CD14-positive monocyte (primary cell): ENCODE measurements at regions not wholly inside any gene's neighbourhood (a gene's known extent, or its start where the extent isn't known, plus 50 kb on each side); places are given as distances from the start of the nearest gene placed in this dataset.

Experiments
- DNase-seq, 3 donors: peaks; one replicate each; pipeline ENCODE4 v3.0.0-alpha.2; 2011 to 2022
- H2AFZ ChIP-seq: 2 replicates; pipeline ENCODE4 v1.6.0; 2012; ENCODE audit warnings: mild to moderate bottlenecking, low read depth, low read length, inconsistent platforms; ENCODE audit not compliant: insufficient read depth, poor library complexity, severe bottlenecking
- H3K27ac ChIP-seq, 2 donors: 1 replicate in 1 of 2; 2 replicates in 1 of 2; pipeline ENCODE4 v1.5.1; 2012 to 2013; ENCODE audit warnings: low read length in 2 of 2, control low read depth in 1 of 2, inconsistent platforms in 1 of 2, low read depth in 1 of 2, mild to moderate bottlenecking in 1 of 2
- H3K27me3 ChIP-seq, 2 donors: one replicate each; pipeline versions ENCODE4 v1.6.0 to v1.6.1; 2011 to 2013; ENCODE audit warnings: low read length in 2 of 2; ENCODE audit not compliant: control insufficient read depth in 2 of 2, insufficient read depth in 2 of 2
- H3K36me3 ChIP-seq, 2 donors: replicated peaks in 1 of 2; 1 replicate in 1 of 2; 2 replicates in 1 of 2; pipeline versions ENCODE4 v1.5.1 to v1.6.1; 2012 to 2013; ENCODE audit warnings: low read length in 2 of 2, control low read depth in 1 of 2, inconsistent platforms in 1 of 2, mild to moderate bottlenecking in 1 of 2; ENCODE audit not compliant: insufficient read depth in 2 of 2, control insufficient read depth in 1 of 2
- H3K4me1 ChIP-seq, 2 donors: 1 replicate in 1 of 2; 2 replicates in 1 of 2; pipeline versions ENCODE4 v1.5.1 to v1.6.1; 2012 to 2013; ENCODE audit warnings: low read length in 2 of 2, control low read depth in 1 of 2, inconsistent platforms in 1 of 2, mild to moderate bottlenecking in 1 of 2, moderate library complexity in 1 of 2; ENCODE audit not compliant: insufficient read depth in 2 of 2, control insufficient read depth in 1 of 2
- H3K4me2 ChIP-seq: replicated peaks from 2 replicates; pipeline ENCODE3; 2012; ENCODE audit warnings: low read length, moderate library complexity, mild to moderate bottlenecking; ENCODE audit not compliant: poor library complexity, severe bottlenecking; ENCODE audit errors: extremely low read depth
- H3K4me3 ChIP-seq, 3 experiments: fragments of 200-600 bp in 1 of 3; sonication (generic) in 1 of 3; replicated peaks in 1 of 3; 1 replicate in 2 of 3; 2 replicates in 1 of 3; pipeline ENCODE4 v1.5.1; 2011 to 2013; ENCODE audit warnings: low read length in 3 of 3, mild to moderate bottlenecking in 3 of 3, control low read depth in 2 of 3, low read depth in 2 of 3, inconsistent platforms in 1 of 3, moderate library complexity in 1 of 3
- H3K79me2 ChIP-seq: 2 replicates; pipeline ENCODE4 v1.6.0; 2012; ENCODE audit warnings: mild to moderate bottlenecking, control low read depth, inconsistent platforms, low read length, moderate library complexity; ENCODE audit not compliant: insufficient read depth
- H3K9ac ChIP-seq: 2 replicates; pipeline ENCODE4 v1.6.0; 2017; ENCODE audit warnings: low read length, mild to moderate bottlenecking; ENCODE audit not compliant: insufficient read depth, poor library complexity, severe bottlenecking
- H3K9me3 ChIP-seq, 2 donors: replicated peaks in 1 of 2; 1 replicate in 1 of 2; 2 replicates in 1 of 2; pipeline versions ENCODE4 v1.5.1 to v1.6.1; 2012 to 2013; ENCODE audit warnings: low read length in 2 of 2, control low read depth in 1 of 2; ENCODE audit not compliant: control insufficient read depth in 1 of 2, insufficient read depth in 1 of 2
- H4K20me1 ChIP-seq: 2 replicates; pipeline ENCODE4 v1.6.0; 2012; ENCODE audit warnings: mild to moderate bottlenecking, low read length, control low read depth, moderate library complexity; ENCODE audit not compliant: insufficient read depth
- H3K27ac Mint-ChIP-seq, 7 donors: one replicate each; pipeline ENCODE4 v1.8.0; 2020; ENCODE audit warnings: mild to moderate bottlenecking in 7 of 7, mixed read lengths in 7 of 7, moderate library complexity in 6 of 7, inconsistent platforms in 2 of 7
- H3K27me3 Mint-ChIP-seq, 3 donors: one replicate each; pipeline ENCODE4 v1.8.0; 2021 to 2022; ENCODE audit warnings: low read depth in 3 of 3, mild to moderate bottlenecking in 3 of 3, mixed read lengths in 3 of 3, moderate library complexity in 3 of 3, inconsistent platforms in 1 of 3
- H3K36me3 Mint-ChIP-seq, 2 donors: one replicate each; pipeline ENCODE4 v1.8.0; 2020; ENCODE audit warnings: mixed read lengths in 2 of 2, inconsistent platforms in 1 of 2, mild to moderate bottlenecking in 1 of 2
- H3K4me1 Mint-ChIP-seq: one replicate; pipeline ENCODE4 v1.8.0; 2020; ENCODE audit warnings: mild to moderate bottlenecking, mixed read lengths
- H3K4me3 Mint-ChIP-seq, 2 donors: one replicate each; pipeline ENCODE4 v1.8.0; 2020; ENCODE audit warnings: mild to moderate bottlenecking in 2 of 2, mixed read lengths in 2 of 2, moderate library complexity in 1 of 2
- H3K9me3 Mint-ChIP-seq, 7 donors: one replicate each; pipeline ENCODE4 v1.8.0; 2020 to 2022; ENCODE audit warnings: mixed read lengths in 7 of 7, mild to moderate bottlenecking in 6 of 7, moderate library complexity in 6 of 7, inconsistent platforms in 2 of 7
- WGBS: methylation state at CpG from one replicate; pipeline ENCODE4 v1.1.5; 2013; ENCODE audit warnings: missing lambda C conversion rate; ENCODE audit not compliant: insufficient coverage; 5-methylcytosine and 5-hydroxymethylcytosine counted together
- intact Hi-C, 2 donors: fragments of 100-400 bp; cut with micrococcal nuclease; formaldehyde crosslinking; loops; one replicate each; pipeline versions ENCODE4 v1.15.0 to v1.15.1; 2023
- TF ChIP-seq, protein P1 (sequence below): fragments of 200-600 bp; IDR thresholded peaks from one replicate; pipeline ENCODE4 v1.8.0; 2022; ENCODE audit warnings: antibody characterized with exemption, mild to moderate bottlenecking

DNA sequence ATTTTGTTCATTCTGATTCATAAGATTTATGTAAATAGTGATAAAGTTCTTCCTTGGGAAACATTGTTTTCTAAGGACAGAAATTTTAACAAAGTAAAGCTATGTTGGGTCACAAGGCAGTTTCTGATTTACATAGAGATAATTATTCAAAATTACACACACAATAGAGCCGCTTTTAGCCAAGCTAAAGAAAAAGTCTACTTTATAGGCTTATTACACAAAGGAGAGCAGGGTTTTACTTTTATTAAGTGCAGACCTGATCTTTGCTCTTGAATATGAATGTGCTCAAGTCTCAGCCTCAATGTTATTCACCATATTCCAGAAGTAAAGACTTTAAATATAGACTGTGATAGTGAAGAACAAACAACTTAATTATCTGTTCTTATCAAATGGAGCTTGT lies 787.8 kb upstream of the LINC00305 start:
- Mint-ChIP-seq H3K27me3 (peaks cover 0 to 1% (median 0%) of the 10 kb centered on the region in 3 donors), H3K27ac (no peak overlapping the region), H3K36me3 (no peaks in the 10 kb centered on the region), H3K4me3 (no peak overlapping the region), H3K4me1 (no peaks in the 10 kb centered on the region), H3K9me3 (peaks cover 0 to 3% (median 0%) of the 10 kb centered on the region in 7 donors)
- intact Hi-C loops: no loop called here
- no CpG with 5 or more reads among the region's 1 CpG for WGBS
- H2AFZ ChIP-seq: no peak overlapping the region
- no peak overlapping the region for H3K9ac ChIP-seq
- no peak overlapping the region for H3K4me3 ChIP-seq
- no peaks in the 10 kb centered on the region for H3K79me2 ChIP-seq
- H3K4me2 ChIP-seq: no peak overlapping the region
- TF ChIP-seq, protein P1, sequence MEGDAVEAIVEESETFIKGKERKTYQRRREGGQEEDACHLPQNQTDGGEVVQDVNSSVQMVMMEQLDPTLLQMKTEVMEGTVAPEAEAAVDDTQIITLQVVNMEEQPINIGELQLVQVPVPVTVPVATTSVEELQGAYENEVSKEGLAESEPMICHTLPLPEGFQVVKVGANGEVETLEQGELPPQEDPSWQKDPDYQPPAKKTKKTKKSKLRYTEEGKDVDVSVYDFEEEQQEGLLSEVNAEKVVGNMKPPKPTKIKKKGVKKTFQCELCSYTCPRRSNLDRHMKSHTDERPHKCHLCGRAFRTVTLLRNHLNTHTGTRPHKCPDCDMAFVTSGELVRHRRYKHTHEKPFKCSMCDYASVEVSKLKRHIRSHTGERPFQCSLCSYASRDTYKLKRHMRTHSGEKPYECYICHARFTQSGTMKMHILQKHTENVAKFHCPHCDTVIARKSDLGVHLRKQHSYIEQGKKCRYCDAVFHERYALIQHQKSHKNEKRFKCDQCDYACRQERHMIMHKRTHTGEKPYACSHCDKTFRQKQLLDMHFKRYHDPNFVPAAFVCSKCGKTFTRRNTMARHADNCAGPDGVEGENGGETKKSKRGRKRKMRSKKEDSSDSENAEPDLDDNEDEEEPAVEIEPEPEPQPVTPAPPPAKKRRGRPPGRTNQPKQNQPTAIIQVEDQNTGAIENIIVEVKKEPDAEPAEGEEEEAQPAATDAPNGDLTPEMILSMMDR: no peak
- H3K36me3 ChIP-seq: no peaks in the 10 kb centered on the region
- H3K4me1 ChIP-seq: no peaks in the 10 kb centered on the region
- H3K9me3 ChIP-seq: peaks cover 0 to 3% of the 10 kb centered on the region in 2 donors
- no peaks in the 10 kb centered on the region for H3K27me3 ChIP-seq
- no peaks in the 10 kb centered on the region for H4K20me1 ChIP-seq
- no peak for DNase-seq
- H3K27ac ChIP-seq: no peak overlapping the region

DNA sequence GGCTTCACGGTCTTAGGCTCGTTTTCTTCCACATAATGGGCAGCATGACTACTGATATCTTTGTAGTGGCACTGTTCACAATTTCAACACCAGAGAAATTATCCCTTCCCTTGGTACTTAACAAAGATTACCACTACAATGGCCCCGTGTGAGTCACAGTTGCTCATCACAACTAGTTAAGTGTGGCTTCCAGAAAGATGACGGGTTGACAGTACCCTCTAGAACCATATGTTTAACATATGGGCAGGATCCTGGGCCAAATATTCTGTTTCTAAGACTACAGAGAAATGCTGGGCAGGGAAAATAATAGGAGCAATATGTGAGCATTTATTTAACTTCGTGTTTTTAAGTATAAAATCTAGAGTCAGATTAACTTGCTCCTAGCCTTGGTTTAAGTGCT lies 780.1 kb upstream of the LINC00305 start:
- H3K9me3 ChIP-seq: peaks cover 0 to 3% of the 10 kb centered on the region in 2 donors
- TF ChIP-seq, protein P1: no peak
- no peak for DNase-seq
- Mint-ChIP-seq H3K4me3 (no peak overlapping the region), H3K27ac (no peak overlapping the region), H3K36me3 (no peaks in the 10 kb centered on the region), H3K27me3 (no peaks in the 10 kb centered on the region), H3K9me3 (peaks cover 0 to 5% (median 0%) of the 10 kb centered on the region in 7 donors), H3K4me1 (no peaks in the 10 kb centered on the region)
- H3K4me2 ChIP-seq: no peak overlapping the region
- H3K27me3 ChIP-seq: no peaks in the 10 kb centered on the region
- no peak overlapping the region for H3K9ac ChIP-seq
- intact Hi-C loops: no loop called here
- H3K36me3 ChIP-seq: no peaks in the 10 kb centered on the region
- no peaks in the 10 kb centered on the region for H4K20me1 ChIP-seq
- no peaks in the 10 kb centered on the region for H3K79me2 ChIP-seq
- H3K4me1 ChIP-seq: no peaks in the 10 kb centered on the region
- no peak overlapping the region for H3K27ac ChIP-seq
- no peak overlapping the region for H3K4me3 ChIP-seq
- no CpG with 5 or more reads among the region's 5 CpGs for WGBS
- H2AFZ ChIP-seq: no peak overlapping the region
